Activated CD8-positive, alpha-beta memory T cell treated with anti-CD3 and anti-CD28 coated beads, Interleukin-2, amount 50 U/mL, for 48 hours (primary cell): ENCODE measurements at regions not wholly inside any gene's neighbourhood (a gene's known extent, or its start where the extent isn't known, plus 50 kb on each side); places are given as distances from the start of the nearest gene placed in this dataset.

Experiments used
- DNase-seq: peaks from one replicate; pipeline ENCODE4 v3.0.0-alpha.2; 2020

- DNase-seq: no peak
Observed at GRCh38 chr6:109224994-109225393, 129.7 kb downstream of the CEP57L1 start.

- DNase-seq: no peak
Observed at GRCh38 chr6:109224107-109224875, 129.0 kb downstream of the CEP57L1 start.

GRCh38 chr6:109222848-109223247 is 127.5 kb downstream of the CEP57L1 start:
- no peak for DNase-seq

GRCh38 chr6:109221543-109222195 is 126.4 kb downstream of the CEP57L1 start:
- DNase-seq: no peak
